Tibial nerve (tissue), 4 donors: ENCODE measurements at regions not wholly inside any gene's neighbourhood (a gene's known extent, or its start where the extent isn't known, plus 50 kb on each side); places are given as distances from the start of the nearest gene placed in this dataset.

Source experiments
- EP300 ChIP-seq, 2 donors: sonication (generic); formaldehyde crosslinking; IDR thresholded peaks; one replicate each; pipeline ENCODE4 v1.6.1; 2017; ENCODE audit warnings: antibody characterized with exemption in 2 of 2, mild to moderate bottlenecking in 1 of 2
- TF ChIP-seq, protein P1 (sequence below), 5 experiments: fragments of 200-600 bp in 3 of 5; fragments of 450-650 bp in 2 of 5; sonication (generic) in 3 of 5; IDR thresholded peaks; one replicate each; pipeline ENCODE4 v1.5.1; 2016 to 2019; ENCODE audit warnings: antibody characterized with exemption in 5 of 5, mild to moderate bottlenecking in 3 of 5, moderate library complexity in 2 of 5

DNA sequence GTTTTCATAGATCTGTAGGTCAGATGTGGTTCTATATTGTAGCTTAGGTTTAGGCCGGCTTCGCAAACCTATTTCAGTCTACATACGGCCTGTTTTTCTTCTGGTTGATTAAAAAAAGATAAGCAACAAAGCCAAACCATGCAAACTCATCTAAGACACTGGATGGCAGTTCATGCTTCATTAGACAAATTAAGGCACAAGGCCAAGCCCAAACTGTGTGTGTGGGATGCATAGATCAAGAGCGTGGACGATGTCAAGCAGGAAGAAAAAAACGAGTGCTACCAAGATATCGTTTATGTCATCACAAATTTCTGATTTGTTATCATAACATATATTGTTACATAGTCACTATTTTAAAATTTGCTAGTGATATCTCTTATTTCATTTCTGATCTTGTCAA lies 357.6 kb upstream of the KIRREL3 start:
- TF ChIP-seq, protein P1, sequence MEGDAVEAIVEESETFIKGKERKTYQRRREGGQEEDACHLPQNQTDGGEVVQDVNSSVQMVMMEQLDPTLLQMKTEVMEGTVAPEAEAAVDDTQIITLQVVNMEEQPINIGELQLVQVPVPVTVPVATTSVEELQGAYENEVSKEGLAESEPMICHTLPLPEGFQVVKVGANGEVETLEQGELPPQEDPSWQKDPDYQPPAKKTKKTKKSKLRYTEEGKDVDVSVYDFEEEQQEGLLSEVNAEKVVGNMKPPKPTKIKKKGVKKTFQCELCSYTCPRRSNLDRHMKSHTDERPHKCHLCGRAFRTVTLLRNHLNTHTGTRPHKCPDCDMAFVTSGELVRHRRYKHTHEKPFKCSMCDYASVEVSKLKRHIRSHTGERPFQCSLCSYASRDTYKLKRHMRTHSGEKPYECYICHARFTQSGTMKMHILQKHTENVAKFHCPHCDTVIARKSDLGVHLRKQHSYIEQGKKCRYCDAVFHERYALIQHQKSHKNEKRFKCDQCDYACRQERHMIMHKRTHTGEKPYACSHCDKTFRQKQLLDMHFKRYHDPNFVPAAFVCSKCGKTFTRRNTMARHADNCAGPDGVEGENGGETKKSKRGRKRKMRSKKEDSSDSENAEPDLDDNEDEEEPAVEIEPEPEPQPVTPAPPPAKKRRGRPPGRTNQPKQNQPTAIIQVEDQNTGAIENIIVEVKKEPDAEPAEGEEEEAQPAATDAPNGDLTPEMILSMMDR (IDR thresholded peaks at IDR 0.05), result no peak
- TF ChIP-seq EP300 (IDR thresholded peaks at IDR 0.05), result no peak
